ENCODE measurements at regions not wholly inside any gene's neighbourhood (a gene's known extent, or its start where the extent isn't known, plus 50 kb on each side); places are given as distances from the start of the nearest gene placed in this dataset.
"Not testable (repeated sequence)": the region's sequence is repeated elsewhere in the genome, so short reads cannot be mapped to it uniquely, and the experiment has no call there.

DNA sequence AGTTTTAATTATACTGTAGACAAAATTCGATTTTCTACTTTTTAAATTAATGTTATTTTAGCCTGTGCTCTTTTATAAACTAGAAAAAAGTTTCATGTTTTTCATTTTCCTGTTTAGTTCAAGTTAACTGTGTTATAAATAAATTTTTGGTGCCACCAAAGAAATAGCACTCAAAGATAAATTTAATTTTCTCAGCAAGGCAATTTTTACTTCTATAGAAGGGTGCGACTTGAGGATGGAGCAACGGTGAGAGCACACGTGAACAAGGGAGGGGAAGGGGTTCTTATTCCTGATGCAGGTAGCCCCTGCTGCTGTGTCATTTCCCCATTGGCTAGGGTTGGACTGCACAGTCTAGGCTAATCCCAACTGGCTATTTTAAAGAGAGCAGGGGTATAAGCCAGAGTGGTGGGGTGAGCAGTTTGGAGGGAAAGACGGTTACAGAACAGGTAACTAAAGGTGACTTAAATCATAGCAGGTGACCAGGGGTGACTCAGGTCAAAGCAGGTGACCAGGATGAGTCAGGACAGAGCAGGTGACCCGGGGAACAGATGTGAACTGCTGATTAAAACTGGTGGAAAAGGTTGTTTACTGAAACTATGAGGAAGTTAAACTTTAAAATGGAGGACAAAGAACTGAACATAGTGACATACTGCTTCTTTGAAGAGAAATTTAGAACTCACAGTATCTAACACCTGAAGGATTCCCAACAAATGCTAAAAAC, 104.6 kb upstream of the GPBP1 start:
- no peak for DNase-seq (ENCODE audit: low read depth)

DNA sequence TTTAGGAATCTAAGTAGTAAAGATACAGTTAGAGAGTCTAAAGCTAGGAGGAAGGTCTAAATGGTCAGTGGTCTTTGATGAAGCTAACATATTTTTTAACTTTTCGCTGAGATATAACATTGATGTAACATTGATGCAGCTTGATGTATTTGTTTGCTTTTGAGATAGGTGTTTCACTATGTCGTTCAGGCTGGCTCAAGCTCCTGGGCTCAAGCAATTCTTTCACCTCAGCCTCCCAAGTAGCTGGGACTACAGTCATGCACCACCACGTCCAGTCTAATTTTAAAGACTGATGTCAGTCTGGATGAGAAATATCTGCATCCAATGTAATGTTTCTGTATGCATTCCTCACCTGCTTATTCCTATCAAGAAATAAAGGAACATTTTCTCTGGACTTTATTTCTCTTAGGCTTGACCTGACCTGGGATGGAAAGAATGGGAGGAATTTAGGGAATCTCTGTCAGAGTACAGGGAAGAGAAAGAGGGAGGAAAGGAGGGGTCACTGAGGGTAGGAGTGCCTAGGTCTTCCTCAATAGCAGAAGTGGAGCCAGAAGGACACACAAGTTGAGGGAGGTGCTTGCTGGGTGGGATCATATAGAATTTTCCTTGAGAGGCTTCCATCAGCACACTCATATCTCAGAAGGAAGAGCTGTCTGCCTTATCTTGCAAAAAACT, 101.5 kb upstream of the GPBP1 start:
- no peak for DNase-seq (ENCODE audit: low read depth)

DNA sequence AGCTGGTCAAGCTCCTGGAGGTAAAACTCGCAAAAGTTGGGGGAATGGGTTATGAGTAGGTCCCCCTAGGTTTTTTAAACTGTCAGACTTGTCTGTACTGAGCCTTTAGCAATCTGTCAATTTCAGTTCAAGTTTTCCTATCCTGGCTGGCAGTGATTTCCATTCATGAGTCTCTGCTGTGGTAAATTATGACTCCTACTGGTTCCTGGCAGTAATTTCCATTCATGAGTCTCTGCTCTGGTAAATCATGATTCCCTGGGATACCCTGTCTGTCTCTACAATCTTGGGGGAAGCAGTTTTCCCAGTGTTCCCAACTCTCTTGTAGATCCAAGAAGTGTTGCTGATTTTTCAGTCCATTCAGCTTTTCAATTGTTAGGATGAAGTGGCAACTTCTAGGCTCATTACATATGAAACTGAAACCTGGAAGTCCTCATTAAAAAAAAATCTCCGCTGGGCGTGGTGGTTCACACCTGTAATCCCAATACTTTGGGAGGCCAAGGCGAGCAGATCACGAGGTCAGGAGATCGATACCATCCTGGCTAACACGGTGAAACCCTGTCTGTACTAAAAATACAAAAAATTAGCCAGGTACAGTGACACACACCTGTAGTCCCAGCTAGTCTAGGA, 91.3 kb upstream of the GPBP1 start:
- DNase-seq (ENCODE audit: low read depth) = no peak

DNA sequence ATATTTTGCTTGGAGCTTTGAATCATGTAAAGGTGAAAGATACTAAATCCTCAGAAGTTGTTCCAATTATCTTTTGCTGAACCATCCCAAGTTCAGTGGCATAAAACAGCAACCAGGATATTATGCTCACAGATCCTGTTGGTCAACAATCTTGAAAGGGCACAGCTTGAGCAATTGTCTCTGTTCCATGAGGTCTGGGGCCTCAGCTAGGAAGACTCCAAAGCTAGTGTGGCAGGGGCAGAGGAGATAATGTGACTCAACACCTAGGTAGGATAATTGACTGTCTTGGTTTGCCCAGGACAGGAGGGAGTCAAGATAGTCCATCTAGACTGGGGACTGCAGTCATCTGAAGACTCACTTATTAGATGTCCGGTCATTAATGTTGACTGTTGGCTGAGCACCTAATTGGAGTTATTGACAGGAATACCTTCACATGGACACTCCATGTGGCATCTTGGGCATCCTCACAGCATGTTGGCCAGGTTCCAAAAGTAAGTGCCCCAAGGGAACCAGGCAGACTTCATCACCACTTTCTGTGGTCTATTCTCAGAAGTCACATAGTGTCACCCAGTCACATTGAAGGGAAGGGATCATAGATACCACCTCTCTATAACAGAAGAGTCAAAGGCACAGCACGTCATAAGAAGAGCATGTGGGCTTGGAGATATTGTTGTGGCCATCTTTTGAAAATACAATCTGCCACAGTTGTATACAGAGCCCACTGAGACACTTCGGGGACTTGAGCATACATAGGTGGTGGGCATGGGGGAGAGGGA, 88.4 kb upstream of the GPBP1 start:
- DNase-seq (ENCODE audit: low read depth) = no peak

- DNase-seq (ENCODE audit: low read depth) = not testable (repeated sequence)
Measured at GRCh38 chr5:57087947-57088346, 85.9 kb upstream of the GPBP1 start.

DNA sequence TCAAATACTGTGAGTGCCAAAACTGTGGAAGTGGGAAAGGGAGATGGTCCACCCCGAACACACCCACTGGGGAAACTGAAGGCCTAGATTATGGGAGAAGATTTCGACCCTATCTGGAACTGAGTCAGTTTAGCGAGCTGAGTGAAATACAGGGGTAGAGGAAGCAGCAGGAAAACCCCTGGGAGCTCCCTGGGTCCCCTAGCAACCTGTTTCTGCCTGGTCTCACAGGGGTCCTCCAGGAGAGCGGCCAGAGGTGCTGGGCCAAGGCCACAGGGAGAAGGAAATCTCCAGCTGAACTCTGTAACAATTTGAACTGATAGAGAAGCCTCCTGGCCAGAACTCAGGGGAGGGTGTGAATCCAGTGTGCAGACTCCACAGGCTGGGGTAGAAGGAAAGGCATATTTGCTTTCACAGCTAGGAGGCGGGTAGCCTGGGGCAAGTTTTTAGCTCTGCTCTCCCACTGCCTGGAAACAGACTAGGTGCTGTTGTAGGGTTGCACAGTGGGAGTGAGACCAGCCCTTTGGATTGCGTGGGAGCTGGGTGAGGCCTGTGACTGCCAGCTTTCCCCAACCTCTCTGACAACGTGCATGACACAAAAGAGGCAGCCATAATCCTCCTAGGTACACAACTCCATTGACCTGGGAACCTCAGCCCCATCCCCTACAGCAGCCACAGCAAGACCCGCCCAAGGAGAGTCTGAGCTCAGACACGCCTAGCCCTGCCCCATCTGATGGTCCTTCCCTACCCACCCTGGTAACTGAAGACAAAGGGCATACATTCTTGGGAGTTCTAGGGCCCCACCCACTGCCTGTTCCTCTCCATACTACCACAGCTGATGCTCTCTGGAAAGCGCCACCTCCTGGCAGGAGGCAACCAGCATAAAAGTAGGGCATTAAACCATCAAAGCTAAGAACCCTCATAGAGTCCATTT, 78.8 kb upstream of the GPBP1 start:
- no peak for DNase-seq (ENCODE audit: low read depth)

- no peak for DNase-seq (ENCODE audit: low read depth)
Measured at GRCh38 chr5:57097526-57097925, 76.3 kb upstream of the GPBP1 start.

GRCh38 chr5:57102189-57102904, 71.5 kb upstream of the GPBP1 start:
- no peak for DNase-seq (ENCODE audit: low read depth)

GRCh38 chr5:57102905-57103255, 71.0 kb upstream of the GPBP1 start:
- DNase-seq (ENCODE audit: low read depth) = no peak

- DNase-seq (ENCODE audit: low read depth) = no peak
Measured at GRCh38 chr5:57103317-57103907, 70.4 kb upstream of the GPBP1 start.

GRCh38 chr5:57106661-57107060, 67.2 kb upstream of the GPBP1 start:
- no peak for DNase-seq (ENCODE audit: low read depth)

GRCh38 chr5:57111993-57112392, 61.9 kb upstream of the GPBP1 start:
- DNase-seq (ENCODE audit: low read depth) = no peak

DNA sequence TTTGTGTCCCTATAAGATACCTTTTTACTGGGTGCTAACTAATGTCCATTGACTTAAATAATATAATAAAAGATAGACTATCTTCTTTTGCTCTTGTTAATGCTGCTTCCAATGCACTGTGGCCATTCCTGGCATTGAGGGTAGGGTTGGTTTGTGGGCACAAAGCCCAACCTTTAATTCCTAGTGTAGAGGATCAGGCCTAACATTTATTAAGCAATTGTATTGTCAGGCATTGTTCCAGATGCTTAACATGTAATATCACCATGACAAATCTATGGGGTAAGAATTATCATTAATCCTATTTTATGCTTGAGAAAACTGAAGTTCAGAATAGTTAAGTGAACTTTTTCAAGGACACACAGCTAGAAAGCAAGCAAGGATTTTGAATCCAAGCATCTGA, 60.4 kb upstream of the GPBP1 start:
- DNase-seq (ENCODE audit: low read depth) = no peak

DNA sequence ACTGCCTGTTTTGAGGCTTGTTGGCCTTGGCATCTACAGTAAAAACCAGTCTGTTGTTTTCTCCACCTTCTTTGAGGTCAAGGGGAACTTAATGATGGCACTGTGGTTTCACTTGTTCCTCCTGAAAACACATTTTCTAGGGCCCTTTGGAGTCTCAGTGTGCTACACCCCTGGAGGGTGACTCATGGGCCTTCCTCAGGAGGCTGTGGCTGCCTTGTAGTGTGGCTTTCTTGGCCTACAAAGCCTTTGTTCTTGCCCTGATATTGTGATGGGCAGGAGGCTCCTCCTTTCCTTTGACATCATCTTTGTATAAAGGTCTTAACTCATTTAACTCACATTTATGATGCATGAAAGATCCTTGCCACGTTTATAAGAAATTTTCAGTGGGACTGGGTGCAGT, 56.3 kb upstream of the GPBP1 start:
- DNase-seq (ENCODE audit: low read depth) = no peak

DNA sequence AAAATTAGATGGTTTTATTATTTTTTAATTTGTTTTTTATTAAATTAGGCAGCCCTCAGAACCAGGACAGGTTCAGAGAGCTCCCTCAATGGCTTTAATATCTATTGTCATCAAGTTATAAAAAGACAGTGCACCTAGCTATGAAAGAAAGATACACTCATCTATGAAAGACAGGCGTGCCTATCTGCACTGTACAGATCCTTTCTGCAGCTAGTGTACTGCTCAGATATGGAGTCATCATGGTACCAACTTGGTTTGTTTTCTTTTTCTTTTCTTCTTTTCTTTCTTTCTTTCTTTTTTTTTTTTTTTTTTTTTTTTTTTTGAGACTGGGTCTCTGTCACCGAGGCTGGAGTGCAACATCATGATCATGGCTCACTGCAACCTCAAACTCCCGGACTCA, 54.8 kb upstream of the GPBP1 start:
- DNase-seq (ENCODE audit: low read depth) = no peak

DNA sequence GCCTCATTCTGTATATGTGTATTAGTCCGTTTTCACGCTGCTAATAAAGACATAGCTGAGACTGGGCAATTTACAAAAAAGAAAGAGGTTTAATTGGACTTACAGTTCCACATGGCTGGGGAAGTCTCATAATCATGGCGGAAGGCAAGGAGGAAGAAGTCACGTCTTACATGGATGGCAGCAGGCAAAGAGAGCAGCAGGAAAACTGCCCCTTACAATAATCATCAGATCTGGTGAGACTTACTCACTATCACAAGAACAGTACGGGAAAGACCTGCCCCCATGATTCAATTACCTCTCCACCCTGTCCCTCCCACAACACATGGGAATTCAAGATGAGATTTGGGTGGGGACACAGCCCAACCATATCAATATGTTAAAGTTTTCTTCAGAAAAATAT, 49.8 kb upstream of the GPBP1 start:
- no peak for DNase-seq (ENCODE audit: low read depth)

All from HS-5 (cell line).